GM18505 (cell line): ENCODE measurements at regions not wholly inside any gene's neighbourhood (a gene's known extent, or its start where the extent isn't known, plus 50 kb on each side); places are given as distances from the start of the nearest gene placed in this dataset.
"Not testable (repeated sequence)": the region's sequence is repeated elsewhere in the genome, so short reads cannot be mapped to it uniquely, and the experiment has no call there.

Source experiments
- ATAC-seq: cut with Tn5 transposase; IDR thresholded peaks from one replicate; pipeline ENCODE4 v1.9.1; 2021; ENCODE audit not compliant: unreplicated experiment
- POLR2A ChIP-seq: IDR thresholded peaks from 4 replicates; pipeline ENCODE4 v1.6.1; 2011; ENCODE audit warnings: borderline replicate concordance; ENCODE audit not compliant: insufficient read depth, insufficient read length; ENCODE audit errors: extremely low read depth

- ATAC-seq, result no peak
- no peak for TF ChIP-seq POLR2A
These were observed 199.7 kb downstream of the ISL1 start for GRCh38 chr5:51582871-51583394.

GRCh38 chr5:51598026-51598425, 214.8 kb downstream of the ISL1 start:
- no peak for TF ChIP-seq POLR2A
- no peak for ATAC-seq

GRCh38 chr5:51599587-51599986, 216.3 kb downstream of the ISL1 start:
- no peak for ATAC-seq
- TF ChIP-seq POLR2A, result no peak

GRCh38 chr5:51604324-51604723, 221.1 kb downstream of the ISL1 start:
- TF ChIP-seq POLR2A, result no peak
- no peak for ATAC-seq

- no peak for ATAC-seq
- no peak for TF ChIP-seq POLR2A
These were observed 223.7 kb downstream of the ISL1 start for GRCh38 chr5:51606921-51607320.

- ATAC-seq, result no peak
- no peak for TF ChIP-seq POLR2A
These were observed 235.0 kb downstream of the ISL1 start for GRCh38 chr5:51618234-51618633.

GRCh38 chr5:51621156-51621555, 237.9 kb downstream of the ISL1 start:
- ATAC-seq, result no peak

GRCh38 chr5:51622161-51622790, 239.0 kb downstream of the ISL1 start:
- ATAC-seq, result no peak
- no peak for TF ChIP-seq POLR2A

More at GRCh38 chr5:51621156-51621555, 237.9 kb downstream of the ISL1 start:
- no peak for TF ChIP-seq POLR2A

- TF ChIP-seq POLR2A, result no peak
- no peak for ATAC-seq
These were observed 242.1 kb downstream of the ISL1 start for GRCh38 chr5:51625224-51625968.

- TF ChIP-seq POLR2A, result no peak
- no peak for ATAC-seq
These were observed 248.8 kb downstream of the ISL1 start for GRCh38 chr5:51632027-51632426.

GRCh38 chr5:51632793-51633192, 249.5 kb downstream of the ISL1 start:
- no peak for TF ChIP-seq POLR2A

GRCh38 chr5:51636973-51637372, 253.7 kb downstream of the ISL1 start:
- ATAC-seq, result not testable (repeated sequence)

More at GRCh38 chr5:51632793-51633192, 249.5 kb downstream of the ISL1 start:
- ATAC-seq, result no peak

GRCh38 chr5:51644976-51645375, 261.7 kb downstream of the ISL1 start:
- no peak for ATAC-seq
- no peak for TF ChIP-seq POLR2A

GRCh38 chr5:51646482-51646881, 263.2 kb downstream of the ISL1 start:
- no peak for ATAC-seq
- TF ChIP-seq POLR2A, result no peak

GRCh38 chr5:51650824-51651223, 267.6 kb downstream of the ISL1 start:
- ATAC-seq, result no peak
- TF ChIP-seq POLR2A, result no peak

- TF ChIP-seq POLR2A, result no peak
- no peak for ATAC-seq
These were observed 268.2 kb downstream of the ISL1 start for GRCh38 chr5:51651476-51651875.
